DMS153 (cell line): ENCODE measurements at regions not wholly inside any gene's neighbourhood (a gene's known extent, or its start where the extent isn't known, plus 50 kb on each side); places are given as distances from the start of the nearest gene placed in this dataset.
"Not testable (repeated sequence)": the region's sequence is repeated elsewhere in the genome, so short reads cannot be mapped to it uniquely, and the experiment has no call there.

Experiments
- DNase-seq: peaks from one replicate; lab custom pipeline; 2025; lab: John Stamatoyannopoulos, UW

DNA sequence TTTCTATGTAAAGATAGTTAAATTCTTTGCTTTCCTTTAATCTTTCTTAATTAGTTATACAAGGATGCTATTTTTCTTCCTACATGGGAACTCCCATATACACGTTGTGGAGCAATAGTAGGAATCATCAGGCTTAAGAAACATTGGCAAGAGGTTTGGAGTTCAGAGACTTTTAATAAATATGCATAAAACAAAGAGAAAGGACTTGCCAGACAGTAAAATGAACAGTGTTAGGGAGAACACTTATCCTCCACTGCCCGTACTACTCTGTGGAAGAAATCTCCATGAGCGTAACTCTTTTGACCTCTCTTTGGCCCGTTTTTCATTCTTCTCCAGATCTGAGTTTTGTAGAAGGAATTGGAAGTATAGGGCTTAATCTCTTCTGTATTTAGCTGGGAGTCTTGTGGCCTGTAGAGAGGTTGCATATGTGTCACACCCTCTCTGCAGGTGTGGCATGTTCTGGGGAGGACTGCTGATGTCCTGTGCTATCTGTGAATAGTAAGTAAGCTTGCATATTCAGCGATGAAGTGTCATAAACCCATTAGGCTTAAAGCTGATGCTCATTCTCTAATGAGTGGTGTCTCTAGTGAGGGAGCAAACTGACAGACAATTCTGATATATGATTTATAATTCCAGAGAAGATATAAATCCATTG, 455.4 kb upstream of the FAR2 start:
- no peak for DNase-seq

DNA sequence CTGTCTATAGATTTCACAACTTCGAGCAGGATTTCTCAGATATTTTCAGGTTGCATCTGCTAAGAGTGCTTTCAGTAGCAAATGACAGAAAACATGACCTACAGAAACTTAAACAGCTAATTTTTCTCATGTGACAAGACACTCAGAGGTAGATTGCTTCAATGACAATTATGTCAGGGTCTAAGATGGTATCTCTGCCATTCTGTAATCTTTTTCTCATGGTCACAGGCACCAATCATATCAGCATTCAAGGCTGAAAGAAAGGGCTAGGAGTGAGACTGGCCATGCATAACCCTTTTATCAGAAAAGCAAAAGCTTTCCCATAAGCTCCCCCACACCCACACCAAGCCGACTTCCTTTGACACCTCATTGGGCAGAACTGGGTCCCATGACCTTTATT, 450.5 kb upstream of the FAR2 start:
- no peak for DNase-seq

DNA sequence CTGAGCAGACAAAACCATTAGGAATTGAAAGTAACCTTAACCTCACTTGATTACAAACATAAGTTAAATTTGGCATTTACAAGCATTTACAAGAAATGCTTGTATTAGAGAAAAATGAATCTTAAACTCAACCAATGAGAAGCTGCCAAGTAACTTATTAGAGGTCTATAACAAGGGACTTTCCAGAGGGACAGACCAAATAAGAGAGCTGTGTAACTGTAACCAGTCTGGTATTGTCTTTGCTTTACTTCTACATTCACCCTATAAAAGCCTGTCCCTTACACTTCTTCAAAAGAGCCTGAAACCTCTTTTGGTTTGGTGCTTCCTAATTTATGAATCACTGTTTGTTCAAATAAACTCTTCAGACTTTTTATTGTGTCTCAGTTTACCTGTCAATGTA, 450.0 kb upstream of the FAR2 start:
- DNase-seq: no peak

DNA sequence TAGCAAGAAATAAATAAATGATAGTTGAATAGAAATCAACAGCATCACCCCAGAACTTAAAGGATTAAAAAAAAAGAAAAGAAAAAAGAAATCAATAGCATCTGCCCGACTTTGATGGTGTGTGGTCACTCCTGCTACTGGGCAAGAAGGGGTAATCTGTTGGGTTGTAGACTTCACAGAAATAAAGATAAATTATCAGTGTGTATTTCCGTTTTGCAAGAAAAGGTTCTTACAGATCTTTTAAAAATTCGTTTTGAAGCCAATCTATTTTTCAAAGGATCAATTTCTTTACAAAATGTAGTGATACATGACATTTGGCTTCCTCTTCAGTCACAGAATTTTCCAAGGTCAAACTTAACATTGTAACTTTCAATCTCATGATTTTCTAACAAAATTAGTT, 448.9 kb upstream of the FAR2 start:
- DNase-seq: no peak

- DNase-seq: no peak
These were observed 444.5 kb upstream of the FAR2 start for GRCh38 chr12:28704477-28705169.

- DNase-seq: no peak
These were observed 440.1 kb upstream of the FAR2 start for GRCh38 chr12:28708918-28709371.

DNA sequence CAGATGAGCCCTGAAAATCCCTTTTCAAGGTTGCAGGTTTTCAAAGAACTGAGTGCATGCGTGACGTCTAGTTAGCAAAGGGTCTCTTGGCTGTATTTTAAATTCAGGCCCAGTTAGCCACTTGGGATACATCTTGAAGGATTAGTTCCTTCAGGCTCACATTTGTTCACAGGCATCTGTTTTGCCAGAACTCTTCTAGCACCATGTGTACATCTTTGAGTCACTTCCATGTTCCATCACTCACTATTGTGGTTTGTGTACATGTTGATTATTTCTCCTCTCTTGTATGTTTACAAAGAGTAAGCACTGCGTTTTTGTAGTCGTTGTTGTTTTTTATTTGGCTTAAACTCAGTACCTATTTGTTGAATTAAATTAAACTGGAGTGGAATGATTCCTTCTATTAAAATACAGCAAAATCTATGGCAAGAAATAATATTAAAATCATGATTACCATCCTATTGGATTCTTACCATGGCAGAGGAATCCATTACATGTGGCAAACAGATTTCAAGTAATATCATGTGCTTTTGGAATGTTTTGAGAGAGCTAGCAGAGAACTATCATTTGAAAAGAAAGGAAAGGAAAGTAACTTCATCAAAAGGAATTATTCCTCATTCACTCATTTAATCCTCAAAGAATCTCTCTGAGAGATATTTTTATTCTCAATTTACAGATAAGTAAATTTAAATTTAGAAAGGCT, 438.9 kb upstream of the FAR2 start:
- no peak for DNase-seq

GRCh38 chr12:28710882-28711281, 438.2 kb upstream of the FAR2 start:
- no peak for DNase-seq

- no peak for DNase-seq
These were observed 437.7 kb upstream of the FAR2 start for GRCh38 chr12:28711421-28711820.

DNA sequence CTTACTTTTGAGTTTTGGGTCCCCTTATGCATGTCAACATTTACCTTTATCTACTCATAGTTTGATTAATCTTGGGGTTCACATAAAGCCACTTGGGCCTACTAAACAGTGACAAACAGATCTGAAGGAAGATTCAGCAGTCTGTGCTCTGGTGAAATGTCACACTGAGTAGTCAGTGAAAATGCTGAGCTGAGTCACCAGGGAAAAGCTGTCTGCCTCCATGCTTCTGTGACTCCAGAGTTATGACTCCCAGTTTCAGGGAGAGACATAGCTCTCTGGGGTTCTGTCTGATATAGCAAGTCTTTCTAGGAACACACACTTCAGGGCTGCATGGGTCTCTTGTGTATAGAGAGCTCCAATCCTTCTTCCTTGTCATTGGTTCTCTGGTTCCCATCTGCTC, 406.3 kb upstream of the FAR2 start:
- DNase-seq: no peak

DNA sequence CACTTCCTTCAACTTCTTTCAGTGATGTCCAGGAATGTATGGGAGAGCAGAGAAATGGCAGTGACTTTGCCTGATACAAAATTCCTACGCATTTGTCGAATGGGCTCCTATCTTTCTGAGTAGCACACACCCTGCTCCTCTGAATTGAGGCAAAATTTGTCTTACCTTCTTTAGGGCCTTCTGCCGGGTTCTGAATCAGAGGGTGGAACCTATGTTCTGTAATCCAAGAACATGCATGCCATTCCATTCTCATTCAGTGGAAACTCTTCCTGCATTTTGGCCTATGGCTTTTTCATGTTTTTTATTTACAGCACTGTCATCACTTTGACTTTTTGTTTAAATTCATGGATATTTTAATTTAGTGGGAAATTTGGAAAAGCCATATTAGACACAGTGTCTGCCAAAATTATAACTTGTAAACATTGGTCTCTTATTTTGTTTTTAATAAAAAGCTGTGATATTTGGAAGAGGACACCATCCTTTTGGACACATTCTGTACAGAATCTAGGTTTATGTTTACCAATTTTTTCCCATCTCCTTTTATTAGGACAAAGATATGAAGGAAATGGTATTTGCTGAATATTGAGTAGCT, 402.2 kb upstream of the FAR2 start:
- DNase-seq: no peak

DNA sequence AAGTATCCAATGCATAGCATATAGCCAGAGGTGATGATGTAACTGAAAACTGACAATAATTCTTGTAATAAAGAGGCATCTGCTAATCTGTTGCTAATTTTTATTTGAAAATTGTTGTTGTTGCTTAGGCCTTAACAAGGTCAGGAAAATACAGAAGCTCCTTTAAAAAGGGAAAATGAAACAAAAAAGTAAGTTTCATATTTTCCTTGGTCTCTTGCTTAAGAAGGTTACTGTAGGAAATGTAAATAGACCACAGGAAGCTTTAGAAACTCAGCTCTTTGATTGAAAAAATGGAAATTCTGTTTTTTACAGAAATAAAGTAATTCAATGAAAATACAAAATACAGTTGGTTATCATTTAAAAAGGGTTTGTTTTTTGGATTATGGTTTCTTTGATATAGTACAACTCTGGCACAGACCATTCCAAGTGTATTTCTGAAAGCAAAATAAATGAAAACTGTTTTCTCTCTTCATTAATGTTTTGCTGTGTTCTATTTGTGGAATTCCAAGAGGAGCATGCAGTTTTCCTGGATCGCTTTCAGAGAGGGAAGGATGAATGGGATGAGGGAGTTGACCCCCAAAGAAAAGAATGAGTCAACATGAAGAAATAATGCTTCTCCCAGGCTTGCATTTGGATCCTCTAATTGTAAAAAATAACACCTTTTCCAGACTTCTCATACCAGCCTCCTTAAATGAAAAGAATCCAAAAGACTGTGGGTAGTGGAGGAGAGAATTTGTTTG, 398.0 kb upstream of the FAR2 start:
- DNase-seq: no peak

GRCh38 chr12:28755027-28755426, 394.1 kb upstream of the FAR2 start:
- DNase-seq: no peak

DNA sequence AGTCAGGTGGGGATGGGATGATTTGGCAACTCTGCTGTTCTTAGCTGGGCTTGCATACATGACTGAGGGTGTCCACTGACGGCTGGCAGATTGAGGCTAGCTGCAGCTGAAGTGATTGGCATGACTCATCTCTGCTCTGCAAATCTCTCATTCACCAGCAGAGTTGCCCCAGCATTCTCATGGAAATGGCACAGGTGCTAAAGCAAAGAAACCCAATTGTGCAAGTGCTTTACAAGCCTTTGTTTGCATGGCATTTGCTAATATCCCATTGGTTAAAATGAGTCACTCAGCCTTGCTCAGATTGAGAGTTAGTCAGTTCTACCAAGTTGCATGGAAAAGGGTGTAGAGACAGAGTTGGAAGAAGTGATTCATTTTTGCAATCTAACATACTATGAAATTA, 389.7 kb upstream of the FAR2 start:
- peak; percentile 68 for DNase-seq

DNA sequence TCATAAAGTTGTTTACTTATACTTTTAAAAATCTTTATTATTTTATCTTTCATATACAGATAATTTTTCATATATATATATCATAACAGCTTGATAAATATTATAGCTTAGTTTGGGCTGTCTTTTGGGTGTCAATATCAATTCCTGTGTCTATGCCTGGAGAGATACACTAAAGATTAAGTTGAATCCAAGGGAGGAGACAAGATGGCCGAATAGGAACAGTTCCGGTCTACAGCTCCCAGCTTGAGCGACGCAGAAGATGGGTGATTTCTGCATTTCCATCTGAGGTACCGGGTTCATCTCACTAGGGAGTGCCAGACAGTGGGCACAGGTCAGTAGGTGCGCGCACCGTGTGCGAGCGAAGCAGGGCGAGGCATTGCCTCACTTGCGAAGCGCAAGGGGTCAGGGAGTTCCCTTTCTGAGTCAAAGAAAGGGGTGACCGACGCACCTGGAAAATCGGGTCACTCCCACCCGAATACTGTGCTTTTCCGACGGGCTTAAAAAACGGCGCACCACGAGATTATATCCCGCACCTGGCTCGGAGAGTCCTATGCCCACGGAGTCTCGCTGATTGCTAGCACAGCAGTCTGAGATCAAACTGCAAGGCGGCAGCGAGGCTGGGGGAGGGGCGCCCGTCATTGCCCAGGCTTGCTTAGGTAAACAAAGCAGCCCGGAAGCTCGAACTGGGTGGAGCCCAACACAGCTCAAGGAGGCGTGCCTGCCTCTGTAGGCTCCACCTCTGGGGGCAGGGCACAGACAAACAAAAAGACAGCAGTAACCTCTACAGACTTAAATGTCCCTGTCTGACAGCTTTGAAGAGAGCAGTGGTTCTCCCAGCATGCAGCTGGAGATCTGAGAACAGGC, 388.8 kb upstream of the FAR2 start:
- DNase-seq: not testable (repeated sequence)

DNA sequence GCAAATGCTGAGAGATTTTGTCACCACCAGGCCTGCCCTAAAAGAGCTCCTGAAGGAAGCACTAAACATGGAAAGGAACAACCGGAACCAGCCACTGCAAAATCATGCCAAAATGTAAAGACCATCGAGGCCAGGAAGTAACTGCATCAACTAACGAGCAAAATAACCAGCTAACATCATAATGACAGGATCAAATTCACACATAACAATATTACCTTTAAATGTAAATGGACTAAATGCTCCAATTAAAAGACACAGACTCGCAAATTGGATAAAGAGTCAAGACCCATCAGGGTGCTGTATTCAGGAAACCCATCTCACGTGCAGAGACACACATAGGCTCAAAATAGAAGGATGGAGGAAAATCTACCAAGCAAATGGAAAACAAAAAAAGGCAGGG, 387.2 kb upstream of the FAR2 start:
- not testable (repeated sequence) for DNase-seq

DNA sequence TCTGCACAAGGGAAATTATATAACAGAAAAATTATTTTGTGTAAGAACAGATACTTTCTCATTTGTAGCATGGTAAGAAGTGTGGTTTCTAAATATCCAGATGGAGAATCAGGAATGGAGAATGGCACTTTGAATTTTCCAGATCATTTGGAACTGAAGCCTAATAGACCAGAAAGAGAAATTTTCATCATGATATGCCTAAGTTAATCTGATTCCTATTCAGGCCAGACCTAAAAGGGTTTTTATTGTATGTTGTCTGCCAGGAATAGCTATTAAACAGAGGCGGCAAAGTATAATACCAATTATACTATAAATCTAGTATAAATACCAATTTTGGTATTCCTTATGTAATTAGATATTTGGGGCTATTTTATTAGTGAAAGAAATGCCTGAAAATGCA, 382.7 kb upstream of the FAR2 start:
- DNase-seq: no peak

GRCh38 chr12:28767836-28768348, 381.2 kb upstream of the FAR2 start:
- no peak for DNase-seq

DNA sequence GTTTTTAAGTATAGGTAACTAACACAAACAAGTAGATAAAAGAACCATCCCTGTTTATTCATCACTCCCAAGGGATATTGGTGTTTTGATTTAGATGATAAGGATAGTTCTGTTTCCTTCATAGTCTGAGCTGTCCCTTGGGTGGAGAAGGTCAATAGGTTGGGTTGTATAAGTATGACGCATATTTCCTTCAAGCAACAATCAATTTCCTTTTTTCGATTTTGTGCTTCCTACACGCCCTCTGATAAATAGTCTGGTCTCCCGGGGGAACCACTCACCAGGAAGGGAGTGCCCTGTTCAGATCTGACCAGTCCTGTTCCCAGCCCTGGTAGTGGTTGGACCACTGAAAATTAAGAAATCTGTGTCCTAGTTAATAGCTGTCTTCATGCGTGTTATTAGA, 378.8 kb upstream of the FAR2 start:
- DNase-seq: no peak

DNA sequence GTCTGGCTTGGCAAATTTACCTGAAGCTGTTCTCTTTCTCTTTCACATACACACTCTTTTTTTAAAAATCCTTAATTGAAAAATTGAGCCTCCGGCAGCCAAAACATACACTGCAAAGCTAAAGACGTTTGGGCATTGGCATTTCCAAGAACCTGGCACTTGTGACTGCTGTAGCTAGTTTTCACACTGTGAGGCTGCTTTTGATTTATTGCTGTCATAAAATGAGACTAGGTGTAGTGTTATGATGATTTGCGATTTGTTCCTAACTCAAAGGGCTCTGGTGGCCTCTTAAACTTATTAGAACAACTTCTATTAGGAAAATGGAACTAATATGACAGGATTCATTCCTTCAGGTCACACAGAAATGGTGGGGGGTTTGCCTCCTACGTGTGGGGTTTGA, 377.1 kb upstream of the FAR2 start:
- no peak for DNase-seq

DNA sequence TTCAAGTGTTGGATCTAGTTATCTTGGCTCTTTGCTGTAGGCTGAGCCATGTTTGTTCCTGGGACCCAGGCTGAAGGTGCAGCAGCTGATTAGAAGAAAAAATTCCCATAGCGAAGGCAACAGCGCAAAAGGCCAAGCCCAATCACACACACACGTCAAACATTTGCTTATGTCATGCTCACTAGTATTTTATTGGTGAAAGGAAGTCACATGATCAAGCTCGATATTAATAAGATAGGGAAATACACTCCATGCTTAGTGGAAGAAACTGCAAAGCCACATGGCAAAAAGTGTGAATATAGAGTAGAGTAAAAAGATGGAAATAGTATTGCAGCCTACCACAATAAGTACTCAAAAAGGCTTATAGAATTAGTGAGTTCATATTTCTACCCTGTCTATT, 373.5 kb upstream of the FAR2 start:
- no peak for DNase-seq
